GM19351 (cell line): ENCODE measurements at regions not wholly inside any gene's neighbourhood (a gene's known extent, or its start where the extent isn't known, plus 50 kb on each side); places are given as distances from the start of the nearest gene placed in this dataset.

Experiments used
- ATAC-seq: cut with Tn5 transposase; IDR thresholded peaks from one replicate; pipeline ENCODE4 v1.9.1; 2021; ENCODE audit warnings: mild to moderate bottlenecking, moderate library complexity; ENCODE audit not compliant: unreplicated experiment

GRCh38 chr3:127132876-127133275 is 60.1 kb upstream of the PRR23E start:
- no peak for ATAC-seq

DNA sequence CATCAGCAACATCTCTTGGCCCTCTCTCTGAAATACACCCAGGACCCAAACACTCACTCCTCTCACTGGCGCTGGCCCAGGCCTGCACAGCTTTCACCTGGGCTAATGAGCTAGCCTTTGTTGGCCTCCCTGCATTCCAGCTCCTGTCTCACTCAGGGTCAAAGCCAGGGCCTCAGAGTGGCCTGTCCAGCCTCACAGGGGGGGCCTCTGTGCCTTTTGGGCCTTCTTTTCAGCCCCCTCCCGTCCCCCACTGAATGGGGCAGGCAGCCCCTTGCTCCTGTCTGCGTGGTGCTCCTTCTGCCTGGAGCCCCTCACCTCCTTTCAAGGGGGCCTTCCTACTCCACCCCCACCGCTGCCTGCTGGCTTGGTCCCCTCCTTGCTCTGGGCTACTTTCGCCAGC is 59.0 kb upstream of the PRR23E start:
- ATAC-seq: no peak

DNA sequence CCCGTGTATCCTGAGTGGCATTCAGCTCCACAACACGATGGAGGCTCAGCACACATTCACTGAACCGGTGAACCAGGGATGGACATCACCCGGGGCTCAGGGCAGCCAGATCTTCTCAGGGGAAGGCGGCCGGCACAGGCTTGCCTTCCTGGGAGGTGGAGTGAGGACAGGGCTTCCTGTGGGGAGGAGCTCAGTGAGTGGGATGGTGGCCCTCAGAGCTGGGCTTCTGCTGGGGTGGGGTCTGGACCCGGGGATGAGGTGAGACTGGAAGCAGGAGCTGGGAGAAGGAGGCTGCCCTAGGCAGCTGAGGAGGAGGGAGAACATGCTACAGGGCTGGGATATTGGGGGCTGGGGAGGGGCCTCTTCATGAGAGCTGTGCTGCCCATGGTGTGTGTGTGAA is 58.5 kb upstream of the PRR23E start:
- no peak for ATAC-seq

- ATAC-seq: no peak
These were observed 58.1 kb upstream of the PRR23E start for GRCh38 chr3:127134887-127135240.

GRCh38 chr3:127135241-127136023 is 57.5 kb upstream of the PRR23E start:
- no peak for ATAC-seq

DNA sequence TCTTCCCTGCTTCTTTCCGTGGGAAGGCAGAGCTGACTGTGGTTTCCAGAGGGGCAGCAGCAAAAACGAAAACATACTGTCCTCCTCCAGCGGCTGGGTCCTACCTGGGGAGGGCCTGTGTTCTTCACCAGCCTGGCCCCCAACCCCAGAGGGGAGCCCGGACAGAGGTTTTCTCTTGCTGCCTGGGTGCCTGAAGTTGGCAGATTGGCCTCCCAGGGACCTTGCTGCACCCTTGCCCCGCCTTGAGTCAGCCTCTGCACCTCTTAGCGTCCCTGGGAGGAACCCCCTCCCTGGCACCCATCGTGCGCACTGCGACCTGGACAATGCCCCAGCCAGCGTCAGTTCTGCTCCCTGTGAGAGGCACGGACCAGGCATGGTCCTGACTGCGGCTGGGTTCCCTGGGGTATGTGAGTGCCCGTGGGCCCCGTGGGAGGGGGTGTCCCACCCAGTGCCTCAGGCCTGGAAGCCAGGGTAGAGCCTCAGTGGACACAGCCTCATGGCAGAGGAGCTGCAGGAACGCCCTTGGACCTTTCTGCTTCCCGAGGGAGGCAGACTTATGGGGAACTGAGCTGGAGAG is 56.8 kb upstream of the PRR23E start:
- no peak for ATAC-seq

DNA sequence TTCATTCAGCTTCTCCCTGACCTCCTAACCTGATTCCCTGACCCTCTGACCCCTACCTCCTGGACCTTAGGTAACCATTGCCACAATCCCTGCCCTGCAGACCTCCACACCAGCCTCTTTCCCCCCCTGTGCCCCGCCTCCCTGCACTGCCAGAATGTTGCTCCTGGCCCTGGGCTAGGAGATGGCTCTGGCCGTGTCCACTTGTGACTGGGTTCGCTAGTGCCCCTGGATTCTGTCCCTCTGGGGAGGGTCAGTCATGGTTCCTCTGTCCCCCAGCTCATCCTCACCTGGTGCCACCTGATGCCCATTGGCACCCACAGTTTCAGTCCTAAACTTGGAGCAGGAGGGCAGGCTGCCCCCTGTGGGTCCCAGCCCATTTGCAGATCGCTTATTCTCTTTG is 56.2 kb upstream of the PRR23E start:
- ATAC-seq: no peak

DNA sequence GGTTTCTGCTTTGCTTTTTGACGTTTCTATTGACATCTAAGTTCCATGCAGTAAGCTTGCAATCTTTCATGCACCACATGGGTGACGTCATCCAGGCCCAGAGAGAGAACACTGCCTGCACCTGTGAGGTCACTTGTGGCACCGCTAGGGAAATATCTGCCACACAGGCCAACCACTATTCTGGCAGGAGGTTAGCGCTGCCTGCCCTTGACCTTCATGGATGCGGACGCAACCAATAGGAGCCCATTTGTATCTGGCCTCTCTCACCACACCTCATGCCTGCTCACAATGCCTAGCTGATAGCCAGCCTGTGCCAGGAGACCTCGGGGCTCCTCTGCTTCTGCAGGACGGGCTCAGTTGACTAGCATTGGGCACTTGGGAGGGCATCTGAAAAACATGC is 55.8 kb upstream of the PRR23E start:
- ATAC-seq: no peak

DNA sequence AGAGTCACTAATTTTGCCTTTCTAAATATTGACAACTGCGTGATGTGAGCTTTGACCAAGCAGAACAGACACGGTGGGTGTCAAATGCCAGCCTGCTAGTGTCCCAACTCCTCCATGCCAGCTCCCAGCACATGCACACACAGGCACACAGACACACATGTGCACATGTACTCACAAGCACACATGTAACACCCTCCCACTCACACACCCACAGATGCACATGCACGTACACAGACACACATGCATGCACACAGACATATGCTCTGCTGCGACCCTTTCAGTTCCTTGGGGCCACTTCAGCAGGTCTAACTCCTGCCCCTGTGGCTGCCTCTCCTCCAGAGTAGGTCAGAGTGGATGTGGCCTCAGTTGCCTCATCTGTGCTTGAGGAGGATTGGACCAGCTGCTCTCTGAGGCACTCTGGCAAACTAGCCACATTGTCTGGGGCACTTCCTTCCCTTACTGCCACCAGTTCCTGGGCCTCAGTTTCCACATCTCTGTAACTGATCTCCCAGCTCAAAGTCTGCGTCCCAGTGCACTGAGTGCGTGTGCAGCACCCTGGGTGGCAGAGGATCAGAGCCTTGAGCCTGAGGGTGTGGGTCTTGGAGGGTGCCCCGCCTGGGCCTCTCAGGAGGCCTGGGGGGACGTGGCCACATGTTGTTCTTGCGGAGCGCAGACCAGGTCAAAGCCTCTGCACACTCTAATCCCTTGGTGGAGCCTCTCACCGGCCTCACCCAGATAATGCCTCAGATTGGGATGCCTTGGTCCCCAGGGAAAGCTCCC is 55.0 kb upstream of the PRR23E start:
- no peak for ATAC-seq

DNA sequence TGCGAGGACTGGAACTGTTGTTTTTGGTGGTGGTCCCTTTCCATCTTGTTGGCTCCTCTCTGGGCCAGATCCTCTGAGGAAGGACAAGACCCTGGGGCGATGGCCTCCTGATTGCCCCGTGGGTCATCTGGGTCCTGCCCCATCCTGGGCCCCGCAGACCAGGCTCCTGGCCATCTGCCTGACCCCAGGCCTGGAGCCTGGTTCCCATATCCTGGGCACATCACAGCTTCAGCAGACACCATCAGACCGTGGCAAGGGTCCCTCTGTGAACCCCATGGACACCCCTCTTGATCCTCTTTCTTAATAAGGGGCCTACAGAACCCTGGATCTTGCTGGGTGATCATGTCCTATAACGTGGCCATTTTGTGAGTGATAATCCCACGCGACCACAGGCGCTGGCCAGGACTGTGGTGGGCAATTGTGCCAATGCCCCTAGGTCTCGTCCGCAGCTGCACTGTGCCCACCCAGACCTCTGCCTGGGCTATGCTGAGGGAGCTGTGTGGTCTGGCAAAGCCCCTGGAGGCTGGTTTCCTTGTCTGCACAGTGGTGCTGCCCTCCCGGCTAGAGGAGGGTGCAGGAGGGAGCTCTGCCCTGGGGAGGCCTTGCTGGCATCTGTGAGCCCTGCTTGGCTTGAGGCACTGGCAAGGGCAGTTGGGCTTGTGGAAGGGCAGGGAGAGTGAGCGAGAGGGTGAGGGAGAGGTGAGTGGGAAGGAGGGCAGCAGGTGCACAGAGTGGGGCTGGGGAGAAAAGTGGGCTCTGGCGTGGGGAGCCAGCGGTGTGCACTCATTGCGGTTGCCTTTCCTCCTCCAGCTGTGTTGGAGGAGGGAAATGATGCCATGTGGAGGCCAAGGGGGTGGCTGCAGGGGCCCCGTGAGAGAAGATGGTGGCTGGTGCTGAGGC is 53.1 kb upstream of the PRR23E start:
- ATAC-seq: no peak

DNA sequence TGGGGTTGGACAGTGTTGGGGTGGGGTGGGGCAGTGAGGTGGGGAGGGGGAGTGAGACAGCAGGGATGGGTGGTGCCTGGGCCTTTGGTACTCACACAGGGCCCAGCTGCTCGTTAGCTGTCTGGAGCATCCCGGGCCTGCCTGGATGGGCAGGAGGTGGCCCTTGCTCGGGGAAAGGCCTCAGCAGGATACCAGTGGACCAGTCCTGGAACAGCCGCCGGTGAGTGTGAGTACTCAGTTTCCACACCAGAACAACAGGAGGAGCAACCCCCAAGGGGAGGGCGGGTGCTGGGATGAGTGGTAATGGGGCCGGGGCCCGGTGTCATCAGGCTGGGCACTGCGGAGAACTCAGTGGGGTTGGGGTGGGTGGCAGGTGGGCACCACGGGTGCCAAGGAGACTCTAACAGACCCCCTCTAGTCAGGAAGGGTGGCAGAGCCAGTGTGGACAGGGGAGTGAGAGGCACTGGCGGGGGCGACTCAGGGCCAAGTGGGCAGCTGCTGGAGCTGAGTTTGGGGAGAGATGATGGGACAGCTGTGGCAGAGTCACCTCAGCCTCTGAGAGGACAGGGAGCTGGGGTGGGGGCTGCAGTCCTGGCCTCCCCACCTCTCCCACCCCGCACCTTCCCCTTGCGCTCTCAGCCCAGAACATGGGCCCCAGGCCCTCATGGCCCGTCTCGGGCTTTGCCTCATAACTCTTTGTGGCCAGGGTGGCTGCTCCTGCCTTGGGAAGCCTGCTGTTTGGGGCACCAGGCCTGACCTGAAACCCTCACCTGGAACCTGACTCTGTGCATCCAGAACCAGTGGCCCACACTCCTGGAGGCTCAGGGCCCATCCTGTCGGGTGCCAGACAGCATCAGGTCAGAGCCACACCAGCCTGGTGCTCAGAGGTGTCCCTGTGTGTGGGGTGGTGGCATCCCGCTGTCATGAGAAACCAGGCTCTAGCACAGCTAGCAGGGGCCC is 52.1 kb upstream of the PRR23E start:
- no peak for ATAC-seq

DNA sequence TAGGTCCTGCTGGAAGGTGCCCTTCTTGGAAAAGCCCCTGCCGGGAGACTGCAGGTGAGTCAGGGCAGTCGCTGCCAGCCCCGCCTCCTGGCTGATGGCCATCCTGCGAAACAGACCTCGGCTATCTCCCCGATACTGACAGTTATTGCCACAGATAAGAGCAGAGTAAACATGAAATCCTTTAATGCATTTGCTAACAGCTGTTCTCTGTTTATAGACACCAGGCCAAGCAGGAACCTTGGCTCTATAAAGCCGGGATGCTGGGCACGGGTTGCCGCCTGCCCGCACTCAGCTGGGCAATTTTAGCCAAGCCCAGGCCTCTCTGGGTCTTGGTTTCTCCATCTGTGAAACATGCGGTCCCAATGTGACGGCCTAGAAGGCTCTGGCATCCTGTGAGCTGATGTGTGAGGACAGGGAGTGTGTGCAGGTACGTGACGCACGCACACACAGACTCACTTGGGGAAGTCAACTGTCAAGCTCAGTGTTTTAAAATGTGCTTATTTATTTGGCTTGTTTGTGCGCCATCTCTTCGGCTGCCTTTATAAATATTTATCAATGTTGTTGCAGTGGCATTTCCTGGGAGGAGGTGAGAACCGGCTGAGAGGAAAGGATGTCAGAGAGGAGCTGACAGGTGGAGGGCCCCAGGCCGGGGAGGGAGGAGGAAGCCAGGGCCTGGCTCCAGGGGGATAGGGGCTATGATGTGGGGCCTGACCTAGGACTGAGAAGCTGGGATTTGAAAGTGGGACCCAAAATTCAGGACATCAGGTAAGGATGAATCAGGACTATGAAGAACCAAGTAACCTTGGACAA is 50.8 kb upstream of the PRR23E start:
- no peak for ATAC-seq
